Retina (tissue), 1 donor: ENCODE measurements at regions not wholly inside any gene's neighbourhood (a gene's known extent, or its start where the extent isn't known, plus 50 kb on each side); places are given as distances from the start of the nearest gene placed in this dataset.

Experiments
- DNase-seq: peaks from one replicate; pipeline ENCODE4 v3.0.0-alpha.2; 2016

DNA sequence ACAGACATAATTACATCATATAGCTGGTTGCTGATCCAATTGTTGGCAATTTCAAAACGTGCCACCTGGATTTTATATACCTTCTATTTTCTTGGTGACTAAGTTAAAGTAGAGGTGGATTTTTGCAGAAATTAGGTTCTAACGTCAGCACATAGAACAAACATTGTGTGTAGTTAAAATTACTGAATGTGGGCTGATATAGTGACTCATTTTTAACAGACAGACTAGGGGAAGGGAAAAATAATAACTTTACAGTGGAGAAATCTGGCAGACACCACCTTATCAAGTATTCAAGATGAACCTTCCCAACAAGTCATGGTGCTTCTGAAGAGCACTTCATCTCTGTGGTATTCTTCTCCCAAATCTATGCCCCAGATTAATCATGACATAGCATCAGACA is 134.5 kb downstream of the UCHL1 start:
- no peak for DNase-seq

DNA sequence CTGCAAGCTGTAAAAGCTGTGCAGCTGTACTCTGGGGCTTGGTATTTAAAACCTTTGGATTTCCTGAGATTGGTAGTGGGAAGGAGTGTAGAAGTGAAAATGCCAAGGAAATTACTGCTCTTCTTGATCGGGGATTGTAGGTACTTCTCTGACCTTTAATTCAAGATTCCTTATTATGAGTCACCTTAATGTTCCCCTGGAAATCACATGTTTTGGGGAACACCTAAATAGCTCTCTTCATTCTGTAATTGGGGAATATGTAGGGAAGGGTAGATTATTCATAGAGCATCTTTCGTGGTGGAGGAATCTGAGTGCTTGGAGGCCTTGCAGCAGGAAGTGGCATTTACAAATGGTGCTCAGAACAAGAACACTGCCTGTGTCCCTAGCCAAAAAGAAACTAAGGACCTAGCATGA is 137.8 kb downstream of the UCHL1 start:
- DNase-seq = no peak

GRCh38 chr4:41396214-41396613 is 139.5 kb downstream of the UCHL1 start:
- no peak for DNase-seq

GRCh38 chr4:41396869-41397268 is 140.1 kb downstream of the UCHL1 start:
- no peak for DNase-seq

- DNase-seq = no peak
These were observed 138.7 kb upstream of the LIMCH1 start for GRCh38 chr4:41399231-41399630.

- no peak for DNase-seq
These were observed 137.7 kb upstream of the LIMCH1 start for GRCh38 chr4:41400296-41400695.

DNA sequence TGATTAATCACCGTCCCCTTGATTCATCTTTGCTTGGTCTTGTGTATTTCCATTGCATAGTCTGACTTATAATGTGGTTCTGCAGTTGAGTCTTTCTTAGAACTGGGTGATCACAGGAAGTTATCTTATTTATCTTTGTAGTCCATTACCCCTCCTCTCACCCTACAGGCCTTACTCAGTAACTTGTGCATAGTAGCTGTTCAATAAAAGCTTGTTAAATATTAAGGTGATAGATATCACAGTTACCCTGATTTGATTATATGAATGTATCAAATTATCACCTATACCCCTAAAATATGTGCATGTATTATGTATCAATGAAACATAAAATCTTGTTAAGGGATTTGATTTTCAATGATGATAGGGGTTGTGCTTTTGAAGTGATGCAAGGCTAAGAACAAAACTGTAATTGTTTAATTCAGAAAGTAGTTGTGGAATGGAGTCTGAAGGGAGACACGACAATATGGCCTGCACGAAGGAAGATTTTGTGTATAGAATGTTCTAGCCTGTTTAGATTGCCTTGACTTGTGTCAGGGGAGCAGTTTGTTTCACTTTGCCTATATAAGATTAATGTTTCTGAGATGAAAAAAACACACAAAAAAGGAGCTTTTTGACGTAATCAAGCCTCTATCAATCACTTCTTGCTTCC is 132.4 kb upstream of the LIMCH1 start:
- no peak for DNase-seq

DNA sequence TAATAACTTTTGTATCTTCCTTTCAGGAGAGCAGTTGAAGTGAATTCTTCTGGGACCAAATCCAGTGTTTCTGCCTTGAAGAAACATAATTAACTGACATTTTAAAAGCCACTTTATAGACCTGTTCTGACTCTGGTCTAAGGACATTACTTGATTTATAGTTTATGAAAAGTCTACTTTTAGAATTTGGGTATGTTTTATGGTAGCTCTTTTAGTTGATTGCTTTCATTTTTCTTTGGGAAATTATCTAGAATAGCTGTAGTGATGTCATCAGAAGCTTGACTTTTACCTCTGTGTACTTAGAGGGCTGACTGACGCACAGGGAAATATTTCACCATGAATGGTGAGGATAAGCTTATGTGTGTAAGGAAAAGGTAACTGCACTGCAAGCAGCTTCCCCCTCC is 131.8 kb upstream of the LIMCH1 start:
- no peak for DNase-seq

GRCh38 chr4:41408150-41408549 is 129.8 kb upstream of the LIMCH1 start:
- no peak for DNase-seq

DNA sequence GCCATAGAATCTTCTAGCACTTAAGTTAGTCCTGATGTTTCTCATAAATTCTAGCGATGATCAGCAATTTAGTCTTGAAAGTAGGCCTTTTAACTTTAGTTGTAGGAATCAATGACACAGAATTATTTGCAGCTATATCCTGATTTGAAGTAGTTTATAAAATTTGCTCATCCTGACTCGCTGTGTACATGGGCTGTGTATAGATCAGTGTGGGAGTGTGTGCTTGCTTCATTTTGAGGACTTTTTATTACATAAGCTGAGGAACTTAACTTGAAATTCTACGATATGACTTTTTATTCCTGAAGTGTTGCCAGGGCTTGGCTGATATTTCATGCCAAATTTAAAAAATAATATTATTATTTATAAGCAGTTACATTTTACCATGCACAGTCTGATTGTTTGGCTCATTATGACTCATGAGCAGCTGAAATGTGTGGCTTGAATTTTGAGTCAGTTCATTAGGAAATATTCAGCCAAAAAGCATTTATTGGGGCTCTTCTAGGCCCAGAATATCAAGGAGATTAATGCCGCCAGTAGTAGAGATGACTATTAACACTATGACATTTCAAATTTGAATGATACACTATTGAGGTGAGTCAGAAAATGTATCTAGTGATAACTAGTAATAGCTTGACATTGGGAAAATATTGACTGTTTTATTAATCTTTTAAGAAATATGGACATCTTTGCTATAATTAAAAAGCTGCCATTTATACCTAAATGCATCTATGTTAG is 128.9 kb upstream of the LIMCH1 start:
- no peak for DNase-seq

- no peak for DNase-seq
These were observed 128.4 kb upstream of the LIMCH1 start for GRCh38 chr4:41409594-41409895.

DNA sequence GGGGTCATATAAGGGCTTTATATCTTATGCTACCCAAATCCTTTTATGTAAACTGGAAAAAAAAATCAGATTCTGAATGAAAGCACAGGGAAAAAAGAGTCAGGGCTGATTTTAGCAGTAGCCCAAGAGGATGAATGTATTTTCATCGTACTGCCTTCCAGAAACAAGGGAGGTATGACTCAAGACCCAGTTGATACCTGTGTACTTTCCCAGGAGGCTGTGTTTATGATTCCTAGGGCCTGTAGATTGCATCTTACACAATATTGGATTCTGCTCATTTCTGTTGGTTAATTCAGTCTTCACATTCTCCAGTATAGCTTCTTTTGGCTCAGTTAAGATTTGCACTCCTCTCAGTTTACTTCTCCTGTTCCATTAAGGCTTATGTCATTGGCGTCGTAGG is 127.9 kb upstream of the LIMCH1 start:
- DNase-seq = no peak

GRCh38 chr4:41413670-41414411 is 124.1 kb upstream of the LIMCH1 start:
- no peak for DNase-seq

DNA sequence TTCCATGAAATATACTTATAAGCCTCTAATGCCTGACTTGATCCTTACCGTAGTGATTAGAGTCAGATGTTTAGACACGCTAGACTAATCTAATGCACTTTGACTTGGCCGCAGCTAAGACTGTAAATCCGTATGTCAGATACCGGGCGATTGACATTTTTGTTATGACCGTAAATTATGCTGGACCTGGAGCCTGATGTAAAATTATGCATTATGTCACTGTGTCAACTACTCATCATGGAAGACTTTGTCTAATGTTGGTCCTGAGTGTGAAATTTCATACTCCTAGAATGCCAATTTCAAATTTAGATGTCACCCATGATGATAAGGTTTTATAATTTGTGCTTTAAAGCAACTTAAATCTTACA is 123.6 kb upstream of the LIMCH1 start:
- no peak for DNase-seq

DNA sequence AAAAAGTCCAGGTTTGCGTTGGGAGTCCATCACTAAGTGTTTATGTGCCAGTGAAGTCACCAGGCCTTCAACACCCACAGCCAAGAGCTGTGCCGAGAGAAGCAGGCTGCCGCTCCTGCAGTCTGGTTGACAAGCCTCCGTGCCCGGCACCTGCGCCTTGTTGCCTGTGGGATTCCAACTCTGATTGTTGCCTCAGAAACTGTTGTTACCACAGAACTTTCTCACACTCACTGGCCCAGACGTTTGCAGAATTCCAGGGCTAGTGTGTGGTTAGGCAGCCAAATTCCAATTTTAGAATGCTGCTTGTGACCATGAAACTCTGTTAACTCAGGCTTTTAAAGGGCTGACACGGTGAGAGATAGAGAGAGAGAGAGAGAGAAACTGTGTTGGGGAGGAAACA is 119.5 kb upstream of the LIMCH1 start:
- no peak for DNase-seq

GRCh38 chr4:41420541-41420940 is 117.4 kb upstream of the LIMCH1 start:
- no peak for DNase-seq

GRCh38 chr4:41423117-41423516 is 114.8 kb upstream of the LIMCH1 start:
- no peak for DNase-seq

GRCh38 chr4:41424522-41424921 is 113.4 kb upstream of the LIMCH1 start:
- no peak for DNase-seq

DNA sequence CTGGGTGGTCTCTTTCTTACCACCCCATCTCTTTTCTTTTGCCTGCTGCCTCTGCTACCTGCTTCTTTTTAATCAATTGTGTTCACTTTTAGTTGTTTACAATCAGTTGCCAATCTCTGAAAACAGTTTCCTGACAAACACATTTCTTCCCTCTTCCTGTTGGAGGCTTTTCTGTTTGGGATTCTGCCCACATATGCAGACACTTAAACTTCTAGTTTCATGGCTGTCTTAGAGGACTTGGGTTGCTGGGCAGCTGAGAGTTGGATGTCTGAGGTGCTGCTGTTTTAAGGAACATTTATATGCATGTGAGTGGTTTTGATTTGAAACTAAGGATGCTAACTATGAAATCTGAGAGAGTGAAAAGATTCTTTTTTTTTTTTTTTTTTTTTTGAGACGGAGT is 112.3 kb upstream of the LIMCH1 start:
- no peak for DNase-seq

GRCh38 chr4:41426539-41426938 is 111.4 kb upstream of the LIMCH1 start:
- no peak for DNase-seq

- DNase-seq = no peak
These were observed 110.6 kb upstream of the LIMCH1 start for GRCh38 chr4:41427306-41427882.

- no peak for DNase-seq
These were observed 109.9 kb upstream of the LIMCH1 start for GRCh38 chr4:41427931-41428600.

- DNase-seq = no peak
These were observed 109.2 kb upstream of the LIMCH1 start for GRCh38 chr4:41428601-41429279.
